Raji (cell line): ENCODE measurements at regions not wholly inside any gene's neighbourhood (a gene's known extent, or its start where the extent isn't known, plus 50 kb on each side); places are given as distances from the start of the nearest gene placed in this dataset.

ENCODE experiments used
- POLR2A ChIP-seq: IDR thresholded peaks from 2 replicates; pipeline ENCODE4 v1.6.1; 2011; ENCODE audit warnings: low read depth, low read length, control low read depth; ENCODE audit not compliant: insufficient read depth

- no peak for TF ChIP-seq POLR2A
These were observed 84.0 kb upstream of the TNRC6C start for GRCh38 chr17:77874303-77875050.

GRCh38 chr17:77875051-77875780 lies 83.3 kb upstream of the TNRC6C start:
- TF ChIP-seq POLR2A = no peak

DNA sequence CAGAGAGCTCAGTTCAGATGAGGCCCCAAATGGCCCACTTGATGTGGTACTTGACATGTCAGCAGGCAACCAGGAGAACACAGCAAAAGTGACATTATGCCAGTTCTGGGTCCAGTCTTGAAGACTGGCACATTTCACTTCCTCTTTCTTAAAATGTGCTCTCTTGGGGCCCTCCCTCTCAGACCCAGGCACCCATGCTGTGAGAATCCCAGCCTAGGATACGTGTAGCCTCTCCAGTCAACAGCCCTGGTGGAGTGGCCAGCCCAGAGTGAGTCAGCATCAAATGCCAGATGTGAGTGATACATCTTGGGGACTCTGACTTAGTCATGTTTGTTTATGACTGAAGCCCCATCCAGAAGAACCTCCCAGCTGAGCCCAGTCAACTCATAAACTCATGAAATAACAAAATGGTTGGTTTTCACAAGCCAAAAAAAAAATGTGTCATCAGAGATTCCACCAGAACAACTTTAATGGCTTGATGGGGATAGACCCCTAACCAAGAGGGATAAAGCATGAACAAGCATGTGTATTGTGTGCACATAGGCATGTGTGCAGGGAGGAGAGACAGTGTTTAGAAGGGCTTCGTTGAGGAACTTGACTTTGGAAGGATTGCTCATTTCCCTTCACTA lies 82.5 kb upstream of the TNRC6C start:
- no peak for TF ChIP-seq POLR2A

DNA sequence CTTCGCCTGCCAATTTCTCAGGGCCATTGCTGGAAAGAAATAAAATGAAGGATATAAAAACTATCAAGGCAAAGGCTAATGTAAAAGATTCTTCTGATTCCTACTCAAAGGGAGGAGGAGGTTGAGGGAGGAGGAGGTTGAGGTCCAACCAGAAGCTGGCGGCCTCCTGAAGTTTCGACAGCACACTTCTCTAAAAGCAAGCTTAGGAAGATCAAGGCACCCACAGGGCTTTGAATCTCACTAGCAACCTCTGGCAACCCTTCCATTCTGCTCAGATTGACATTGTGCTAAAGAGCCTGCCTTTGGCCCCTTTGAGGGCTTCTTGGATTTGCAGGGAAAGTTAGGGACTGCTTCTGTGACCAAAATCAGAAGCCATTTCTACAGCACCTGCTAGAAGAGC lies 81.5 kb upstream of the TNRC6C start:
- no peak for TF ChIP-seq POLR2A

DNA sequence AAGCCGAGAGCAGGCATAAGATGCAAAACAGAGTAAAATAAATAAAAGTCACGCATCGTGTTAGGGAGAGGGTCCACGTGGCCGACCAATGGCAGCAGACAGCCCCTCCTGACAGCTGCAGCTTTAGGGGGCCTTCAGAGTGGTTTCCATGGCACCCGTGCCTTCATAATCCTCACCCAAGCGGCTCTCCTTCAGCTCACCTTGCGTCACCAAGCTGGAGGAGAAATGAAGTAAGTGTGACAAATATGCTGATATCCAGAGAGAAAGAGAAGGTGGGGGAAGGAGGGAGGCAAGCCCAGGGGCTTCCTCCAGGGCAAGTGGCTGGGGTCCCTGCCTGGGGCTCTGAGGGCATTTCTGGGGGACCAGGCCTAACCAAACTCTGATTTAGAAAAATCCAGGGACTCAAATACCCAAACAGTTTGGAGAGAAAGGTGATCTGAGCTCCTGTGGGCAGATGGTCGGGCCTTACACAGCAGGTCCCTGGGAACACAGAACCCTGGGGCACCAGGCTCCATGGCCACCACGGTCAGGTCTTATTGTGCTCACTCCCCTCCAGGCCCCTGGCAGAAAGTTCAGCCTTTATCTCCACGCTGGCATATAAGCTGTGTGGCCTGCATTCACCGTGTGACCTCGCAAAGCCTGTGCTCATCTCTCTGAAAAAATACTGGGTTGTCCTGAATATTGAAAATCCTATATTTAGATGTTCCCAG lies 80.7 kb upstream of the TNRC6C start:
- TF ChIP-seq POLR2A = no peak

DNA sequence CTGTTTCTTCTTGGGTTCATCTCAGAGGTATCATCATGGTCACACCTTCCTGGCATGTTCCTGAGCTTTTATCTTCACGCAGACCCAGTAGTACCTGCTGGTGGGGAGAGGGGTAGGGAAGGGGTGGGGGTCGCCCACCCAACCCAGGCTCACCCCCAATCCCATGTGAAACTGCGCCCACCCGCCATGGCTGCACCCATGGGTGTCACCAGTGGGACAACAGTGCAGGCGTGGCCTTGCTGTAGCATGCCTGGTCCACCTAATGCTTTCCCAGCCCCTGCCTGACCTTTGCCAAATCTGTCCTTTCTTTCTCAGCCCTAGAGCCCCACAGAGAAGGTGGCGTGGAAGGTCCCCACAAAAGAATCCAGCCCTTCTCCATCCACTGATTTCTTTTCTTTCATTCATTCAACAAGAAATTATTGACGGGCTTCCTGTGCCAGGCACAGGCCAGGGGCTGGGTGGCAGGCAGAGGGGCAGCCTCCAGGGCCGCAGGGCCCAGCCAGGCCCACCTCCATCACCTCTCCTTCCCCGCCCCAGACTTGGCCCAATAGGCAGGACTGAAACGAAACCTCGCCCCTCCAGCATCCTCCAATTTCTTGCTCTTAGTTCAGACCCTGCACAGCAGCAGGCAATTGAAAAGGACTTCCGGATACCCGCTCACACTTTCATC lies 79.1 kb upstream of the TNRC6C start:
- TF ChIP-seq POLR2A = no peak

DNA sequence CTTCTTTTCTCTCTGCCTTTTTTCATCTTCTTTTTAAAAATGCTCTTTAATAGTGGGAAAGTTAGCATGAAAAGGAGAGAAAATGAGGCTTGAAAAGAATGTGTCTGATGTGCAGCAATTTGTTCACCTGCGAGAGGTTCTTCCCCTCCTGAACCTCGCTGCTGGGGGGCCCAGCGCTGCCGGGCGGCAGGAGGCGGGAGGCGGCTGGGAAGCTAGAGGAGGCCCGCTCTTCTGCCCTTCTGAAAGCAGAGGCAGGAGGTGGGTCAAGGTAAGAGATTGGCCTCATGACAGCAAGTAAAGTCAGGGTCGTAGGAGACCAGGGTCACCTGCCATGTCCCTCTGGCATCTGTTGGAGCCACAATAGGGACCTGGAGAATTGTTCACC lies 78.6 kb upstream of the TNRC6C start:
- TF ChIP-seq POLR2A = no peak

- TF ChIP-seq POLR2A = no peak
These were observed 77.6 kb upstream of the TNRC6C start for GRCh38 chr17:77880711-77881450.

GRCh38 chr17:77881545-77881944 lies 77.0 kb upstream of the TNRC6C start:
- TF ChIP-seq POLR2A = no peak

GRCh38 chr17:77882040-77882439 lies 76.5 kb upstream of the TNRC6C start:
- TF ChIP-seq POLR2A = no peak

DNA sequence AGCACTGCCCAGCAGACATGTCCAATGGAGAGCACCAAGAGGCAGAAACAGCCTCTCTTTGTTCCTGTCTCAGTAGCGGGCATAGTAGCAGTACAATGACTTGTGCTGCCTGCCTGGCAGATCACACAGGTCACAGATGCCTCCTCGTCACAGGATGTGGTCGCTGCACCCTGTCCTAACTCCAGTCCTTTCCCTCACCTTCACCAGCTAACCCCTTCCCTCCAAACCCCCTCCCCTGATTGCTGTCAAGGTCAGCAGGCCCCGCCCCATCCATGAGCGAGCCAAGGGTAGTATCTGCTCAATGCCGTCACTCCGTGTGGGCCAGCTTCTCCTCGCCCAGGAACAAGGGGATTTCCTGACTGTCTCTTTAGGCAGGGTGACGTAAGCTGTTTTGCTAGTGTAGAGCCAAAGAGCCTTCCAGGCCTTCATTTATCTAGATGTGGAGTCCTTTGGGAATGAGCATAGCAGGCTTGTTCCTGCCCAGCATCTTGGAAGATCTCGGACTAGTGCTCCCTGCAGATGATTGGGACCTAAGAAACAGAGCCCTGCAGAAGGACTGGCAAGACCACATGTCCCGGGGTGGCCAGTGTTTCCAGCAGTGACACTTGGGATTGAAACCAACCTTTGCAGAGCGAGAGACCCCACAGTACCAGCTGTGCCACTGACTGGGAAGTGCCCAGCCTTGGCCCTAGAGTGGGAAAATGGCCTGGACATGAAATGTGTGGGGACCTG lies 75.9 kb upstream of the TNRC6C start:
- no peak for TF ChIP-seq POLR2A

- TF ChIP-seq POLR2A = no peak
These were observed 75.3 kb upstream of the TNRC6C start for GRCh38 chr17:77883213-77883650.

GRCh38 chr17:77884019-77884418 lies 74.5 kb upstream of the TNRC6C start:
- TF ChIP-seq POLR2A = no peak
